Mesendoderm (in vitro differentiated cells): ENCODE measurements at regions not wholly inside any gene's neighbourhood (a gene's known extent, or its start where the extent isn't known, plus 50 kb on each side); places are given as distances from the start of the nearest gene placed in this dataset.

Experiments used
- DNase-seq: peaks from one replicate; pipeline ENCODE4 v3.0.0; 2013
- H2AK5ac ChIP-seq: 2 replicates; pipeline ENCODE4 v1.6.1; 2013; ENCODE audit warnings: low read length, inconsistent platforms
- H2BK120ac ChIP-seq: 2 replicates; pipeline ENCODE4 v1.6.1; 2013; ENCODE audit warnings: low read depth, mild to moderate bottlenecking, low read length, moderate library complexity, mixed read lengths
- H2BK15ac ChIP-seq: replicated peaks from 2 replicates; pipeline ENCODE4 v1.6.1; 2013; ENCODE audit warnings: low read depth, mild to moderate bottlenecking, moderate library complexity
- H2BK5ac ChIP-seq: 2 replicates; pipeline ENCODE4 v1.6.1; 2013; ENCODE audit warnings: low read length, inconsistent platforms
- H3K18ac ChIP-seq: 2 replicates; pipeline ENCODE4 v1.6.1; 2013; ENCODE audit warnings: mild to moderate bottlenecking, low read length, mixed read lengths
- H3K23ac ChIP-seq: one replicate; pipeline ENCODE4 v1.6.1; 2013; ENCODE audit warnings: low read length
- H3K27ac ChIP-seq: 2 replicates; pipeline ENCODE4 v1.5.1; 2013; ENCODE audit warnings: low read depth, mild to moderate bottlenecking, inconsistent platforms, low read length, moderate library complexity
- H3K27me3 ChIP-seq: 2 replicates; pipeline ENCODE4 v1.6.1; 2013; ENCODE audit warnings: low read length, control low read depth, mild to moderate bottlenecking, inconsistent platforms; ENCODE audit not compliant: insufficient read depth, poor library complexity
- H3K36me3 ChIP-seq: 2 replicates; pipeline ENCODE4 v1.6.1; 2013; ENCODE audit warnings: low read length, inconsistent platforms; ENCODE audit not compliant: control insufficient read depth, insufficient read depth
- H3K4ac ChIP-seq: one replicate; pipeline ENCODE4 v1.6.1; 2013; ENCODE audit warnings: low read depth, mild to moderate bottlenecking, low read length, moderate library complexity
- H3K4me1 ChIP-seq: 2 replicates; pipeline ENCODE4 v1.6.1; 2013; ENCODE audit warnings: low read depth, low read length, inconsistent platforms; ENCODE audit not compliant: control insufficient read depth
- H3K4me2 ChIP-seq: 2 replicates; pipeline ENCODE4 v1.6.1; 2013; ENCODE audit warnings: low read length
- H3K4me3 ChIP-seq: 2 replicates; pipeline ENCODE4 v1.5.1; 2013; ENCODE audit warnings: mild to moderate bottlenecking, low read length
- H3K56ac ChIP-seq: one replicate; pipeline ENCODE4 v1.6.1; 2013; ENCODE audit warnings: low read length
- H3K79me1 ChIP-seq: 2 replicates; pipeline ENCODE4 v1.6.1; 2013; ENCODE audit warnings: low read length, inconsistent platforms
- H3K79me2 ChIP-seq: 2 replicates; pipeline ENCODE4 v1.6.1; 2013; ENCODE audit warnings: mild to moderate bottlenecking, low read length; ENCODE audit not compliant: control insufficient read depth, insufficient read depth
- H3K9ac ChIP-seq: 2 replicates; pipeline ENCODE4 v1.6.1; 2013; ENCODE audit warnings: low read length, inconsistent platforms
- H4K5ac ChIP-seq: one replicate; pipeline ENCODE4 v1.6.1; 2013; ENCODE audit warnings: low read length
- H4K8ac ChIP-seq: one replicate; pipeline ENCODE4 v1.6.1; 2013; ENCODE audit warnings: low read depth, mild to moderate bottlenecking, control low read depth, low read length, moderate library complexity
- WGBS: extraction: QIAGEN DNeasy Blood & Tissue Kit; methylation state at CpG from one replicate; pipeline ENCODE4 v1.1.7; 2013; ENCODE audit warnings: low lambda C conversion rate, missing lambda C conversion rate; ENCODE audit not compliant: insufficient coverage; ENCODE audit errors: extremely low coverage; 5-methylcytosine and 5-hydroxymethylcytosine counted together

DNA sequence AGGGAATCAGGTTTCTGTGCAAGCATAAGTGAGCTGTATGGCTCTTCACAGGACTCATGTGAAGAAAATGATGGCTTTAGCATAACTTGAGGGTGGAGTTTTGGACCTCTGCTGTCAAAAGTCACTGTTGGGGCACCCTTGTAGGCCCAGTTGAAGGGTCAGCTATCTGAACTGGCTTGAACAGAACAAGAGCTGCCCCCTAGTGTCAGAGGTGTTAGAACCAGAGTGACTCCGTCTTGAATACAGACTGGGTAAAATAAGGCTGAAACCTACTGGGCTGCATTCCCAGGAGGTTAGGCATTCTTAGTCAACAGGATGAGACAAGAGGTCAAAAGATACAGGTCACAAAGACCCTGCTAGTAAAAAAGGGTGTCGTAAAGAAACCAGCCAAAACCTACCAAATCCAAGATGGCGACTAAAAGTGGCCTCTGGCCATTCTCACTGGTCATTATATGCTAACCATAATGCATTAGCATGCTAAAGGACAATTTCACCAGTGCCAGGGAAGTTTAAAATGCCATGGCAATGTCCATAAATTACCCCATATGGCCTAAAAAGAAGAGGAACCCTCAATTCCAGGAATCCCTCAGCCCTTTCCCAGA lies 484.0 kb upstream of the ERCC4 start:
- no peak overlapping the region for H4K8ac ChIP-seq
- H3K18ac ChIP-seq, result no peak overlapping the region
- H3K79me1 ChIP-seq, result no peaks in the 10 kb centered on the region
- no peak overlapping the region for H2BK15ac ChIP-seq
- no CpG with 5 or more reads among the region's 3 CpGs for WGBS
- no peak overlapping the region for H3K9ac ChIP-seq
- H3K36me3 ChIP-seq, result no peaks in the 10 kb centered on the region
- H3K4ac ChIP-seq, result no peak overlapping the region
- H2BK120ac ChIP-seq, result no peak overlapping the region
- H3K4me2 ChIP-seq, result no peak overlapping the region
- H2BK5ac ChIP-seq, result no peak overlapping the region
- H2AK5ac ChIP-seq, result no peak overlapping the region
- no peaks in the 10 kb centered on the region for H3K4me1 ChIP-seq
- H3K27ac ChIP-seq, result no peak overlapping the region
- no peak overlapping the region for H3K23ac ChIP-seq
- peak; percentile 78 for DNase-seq
- H3K56ac ChIP-seq, result peak overlapping the region; percentile 12
- no peaks in the 10 kb centered on the region for H3K79me2 ChIP-seq
- H3K27me3 ChIP-seq, result no peaks in the 10 kb centered on the region
- no peak overlapping the region for H4K5ac ChIP-seq
- H3K4me3 ChIP-seq, result no peak overlapping the region

GRCh38 chr16:13436641-13437412 lies 483.1 kb upstream of the ERCC4 start:
- WGBS, result no CpG with 5 or more reads among the region's 8 CpGs
- Histone ChIP-seq H3K4me2 (no peak overlapping the region), H3K36me3 (no peaks in the 10 kb centered on the region), H3K4me1 (peaks cover 2% of the 10 kb centered on the region), H3K23ac (no peak overlapping the region), H2BK5ac (no peak overlapping the region), H3K79me1 (no peaks in the 10 kb centered on the region), H3K56ac (no peak overlapping the region), H2AK5ac (no peak overlapping the region), H4K5ac (no peak overlapping the region), H3K4ac (no peak overlapping the region), H4K8ac (no peak overlapping the region), H2BK15ac (no peak overlapping the region), H3K27ac (no peak overlapping the region), H3K4me3 (no peak overlapping the region), H3K27me3 (no peaks in the 10 kb centered on the region), H3K9ac (no peak overlapping the region), H3K18ac (no peak overlapping the region), H2BK120ac (no peak overlapping the region), H3K79me2 (no peaks in the 10 kb centered on the region)
- no peak for DNase-seq

- Histone ChIP-seq H3K23ac (no peak overlapping the region), H3K79me2 (no peaks in the 10 kb centered on the region), H3K9ac (no peak overlapping the region), H3K4me3 (no peak overlapping the region), H3K27me3 (no peaks in the 10 kb centered on the region), H3K27ac (no peak overlapping the region), H4K8ac (no peak overlapping the region), H3K4ac (no peak overlapping the region), H3K18ac (no peak overlapping the region), H3K79me1 (no peaks in the 10 kb centered on the region), H3K4me1 (peaks cover 2% of the 10 kb centered on the region), H3K4me2 (no peak overlapping the region), H2BK120ac (no peak overlapping the region), H2AK5ac (no peak overlapping the region), H2BK5ac (no peak overlapping the region), H4K5ac (no peak overlapping the region), H3K56ac (no peak overlapping the region), H2BK15ac (no peak overlapping the region), H3K36me3 (no peaks in the 10 kb centered on the region)
- no peak for DNase-seq
- no CpG with 5 or more reads among the region's 5 CpGs for WGBS
These were observed 482.6 kb upstream of the ERCC4 start for GRCh38 chr16:13437413-13437795.

DNA sequence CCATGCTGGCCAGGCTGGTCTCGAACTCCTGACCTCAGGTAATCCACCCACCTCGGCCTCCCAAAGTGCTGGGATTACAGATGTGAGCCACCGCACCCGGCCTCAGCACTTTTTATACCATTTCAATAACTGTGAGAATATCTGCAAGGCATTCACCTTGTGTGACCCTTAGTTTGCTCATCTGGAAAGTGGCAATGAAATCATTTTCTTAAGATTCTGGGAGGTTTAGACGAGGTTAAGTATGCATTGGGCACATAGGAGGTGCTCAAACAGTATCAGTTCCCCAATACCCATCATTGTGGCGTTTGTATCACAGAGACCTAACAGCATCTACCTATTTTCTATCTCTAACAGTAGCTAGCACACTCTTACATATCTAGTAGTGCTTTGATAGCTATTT lies 481.9 kb upstream of the ERCC4 start:
- Histone ChIP-seq H2BK15ac (no peak overlapping the region), H3K56ac (no peak overlapping the region), H3K4me3 (no peak overlapping the region), H3K27me3 (no peaks in the 10 kb centered on the region), H3K23ac (no peak overlapping the region), H3K36me3 (no peaks in the 10 kb centered on the region), H4K5ac (no peak overlapping the region), H2BK5ac (no peak overlapping the region), H3K27ac (no peak overlapping the region), H3K18ac (no peak overlapping the region), H3K4me1 (peaks cover 2% of the 10 kb centered on the region), H4K8ac (no peak overlapping the region), H2AK5ac (no peak overlapping the region), H3K4ac (no peak overlapping the region), H2BK120ac (no peak overlapping the region), H3K79me1 (no peaks in the 10 kb centered on the region), H3K4me2 (no peak overlapping the region), H3K79me2 (no peaks in the 10 kb centered on the region), H3K9ac (no peak overlapping the region)
- WGBS, result no CpG with 5 or more reads among the region's 6 CpGs
- DNase-seq, result no peak

GRCh38 chr16:13439766-13440165 lies 480.2 kb upstream of the ERCC4 start:
- Histone ChIP-seq H3K4me3 (no peak overlapping the region), H3K4me2 (no peak overlapping the region), H3K27ac (no peak overlapping the region), H3K4me1 (peaks cover 2% of the 10 kb centered on the region), H3K4ac (no peak overlapping the region), H4K5ac (no peak overlapping the region), H4K8ac (no peak overlapping the region), H2BK5ac (no peak overlapping the region), H3K18ac (no peak overlapping the region), H3K27me3 (no peaks in the 10 kb centered on the region), H3K9ac (no peak overlapping the region), H3K23ac (no peak overlapping the region), H2BK120ac (no peak overlapping the region), H3K79me1 (no peaks in the 10 kb centered on the region), H3K79me2 (no peaks in the 10 kb centered on the region), H3K56ac (no peak overlapping the region), H3K36me3 (no peaks in the 10 kb centered on the region), H2BK15ac (no peak overlapping the region), H2AK5ac (no peak overlapping the region)
- peak; percentile 86 for DNase-seq
- WGBS, result no CpG with 5 or more reads among the region's 9 CpGs
